ENCODE measurements at regions not wholly inside any gene's neighbourhood (a gene's known extent, or its start where the extent isn't known, plus 50 kb on each side); places are given as distances from the start of the nearest gene placed in this dataset.

DNA sequence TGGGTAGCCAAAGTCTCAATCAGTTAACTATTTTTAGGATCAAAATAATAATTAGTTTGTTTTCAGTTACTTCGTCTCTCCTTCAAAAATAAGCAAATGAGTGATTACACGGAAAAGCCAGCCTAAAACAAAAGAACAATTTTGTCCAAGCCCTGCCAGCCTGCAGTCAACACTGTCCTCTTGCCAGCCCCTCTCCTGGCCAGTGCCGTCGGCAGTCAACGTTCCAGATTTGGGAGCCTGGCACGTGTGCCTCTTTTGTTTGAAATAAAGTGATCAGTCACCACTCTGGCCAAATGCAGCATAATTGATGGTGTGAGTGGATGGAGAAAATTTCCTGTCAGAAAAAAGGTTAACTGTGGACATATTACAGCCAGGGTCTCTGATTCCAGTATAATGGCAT is 260.6 kb upstream of the SKOR2 start:
- no peak for TF ChIP-seq EZH2 (IDR thresholded peaks at IDR 0.05)
- TF ChIP-seq POLR2AphosphoS5 (IDR thresholded peaks at IDR 0.05; ENCODE audit: borderline replicate concordance, low read depth, low read length), result no peak
- TF ChIP-seq FOXP2 (optimal IDR thresholded peaks at IDR 0.05; ENCODE audit: control extremely low read depth, extremely low read length, insufficient read depth), result no peak
